HL-60 (cell line): ENCODE measurements at regions not wholly inside any gene's neighbourhood (a gene's known extent, or its start where the extent isn't known, plus 50 kb on each side); places are given as distances from the start of the nearest gene placed in this dataset.

Experiments
- DNase-seq, 2 experiments: peaks; one replicate each; pipeline ENCODE4 v3.0.0-alpha.2; 2010 to 2020; ENCODE audit warnings: low read depth in 1 of 2, low spot score in 1 of 2
- H3K27ac ChIP-seq: fragments of 250-450 bp; sonication (Bioruptor Pico); replicated peaks from 2 replicates; pipeline ENCODE4 v1.5.1; 2020; ENCODE audit warnings: mild to moderate bottlenecking, moderate library complexity
- H3K27me3 ChIP-seq: fragments of 250-450 bp; sonication (Bioruptor Pico); 2 replicates; pipeline ENCODE4 v1.5.1; 2021; ENCODE audit warnings: mild to moderate bottlenecking, moderate library complexity; ENCODE audit not compliant: insufficient read depth, poor library complexity, severe bottlenecking
- H3K4me3 ChIP-seq: replicated peaks from 2 replicates; pipeline ENCODE4 v1.5.1; 2011; ENCODE audit warnings: mild to moderate bottlenecking, control low read depth, low read length; ENCODE audit not compliant: insufficient read depth
- GABPA ChIP-seq: IDR thresholded peaks from 2 replicates; pipeline ENCODE4 v1.6.1; 2012; ENCODE audit warnings: low read depth
- POLR2AphosphoS5 ChIP-seq: IDR thresholded peaks from 2 replicates; pipeline ENCODE4 v1.6.1; 2012; ENCODE audit warnings: low read depth
- SPI1 ChIP-seq: IDR thresholded peaks from 2 replicates; pipeline ENCODE4 v1.6.1; 2012; ENCODE audit warnings: low read depth, mild to moderate bottlenecking, borderline replicate concordance
- TF ChIP-seq, protein P1 (sequence below): IDR thresholded peaks from 2 replicates; pipeline ENCODE4 v1.6.1; 2012; ENCODE audit warnings: low read depth; ENCODE audit not compliant: insufficient replicate concordance
- TF ChIP-seq, protein P2 (sequence below): IDR thresholded peaks from one replicate; pipeline ENCODE4 v1.5.1; 2011; ENCODE audit warnings: low read length, control low read depth, inconsistent platforms; ENCODE audit not compliant: insufficient read depth

DNA sequence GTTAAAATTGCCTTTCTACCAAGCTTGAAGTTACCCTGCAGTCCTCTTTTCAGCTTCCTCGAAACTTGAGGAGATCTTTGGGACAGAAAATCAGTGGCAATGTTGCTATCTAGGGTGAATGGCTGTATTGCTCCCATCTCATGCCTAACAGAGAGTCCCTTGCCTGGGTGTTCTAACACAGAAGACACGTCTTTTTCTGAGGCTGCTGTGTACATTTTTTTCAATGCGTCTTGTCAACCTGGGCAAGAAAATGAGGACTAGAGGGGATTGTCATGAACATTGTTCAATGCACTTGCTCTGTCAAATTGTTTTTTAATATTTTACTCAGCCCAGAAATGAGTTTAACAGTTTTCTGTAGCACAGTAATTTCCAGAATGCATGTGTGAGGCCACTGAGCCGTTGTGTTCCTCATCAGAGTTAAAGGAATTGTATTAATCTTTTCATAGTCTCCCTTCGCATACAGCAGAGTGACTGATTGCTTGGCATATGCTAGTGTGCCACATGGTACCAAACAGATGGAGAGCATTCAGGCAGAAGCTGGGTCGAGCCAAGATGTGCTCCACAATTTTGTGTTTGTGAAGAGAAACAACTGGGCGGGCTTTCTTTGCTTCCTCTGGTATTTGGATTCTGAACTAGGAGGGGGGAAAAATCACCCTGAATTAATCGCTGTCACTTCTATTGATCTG, 86.0 kb downstream of the CASP12 start:
- no peak for DNase-seq
- no peak overlapping the region for H3K4me3 ChIP-seq
- TF ChIP-seq, protein P1, sequence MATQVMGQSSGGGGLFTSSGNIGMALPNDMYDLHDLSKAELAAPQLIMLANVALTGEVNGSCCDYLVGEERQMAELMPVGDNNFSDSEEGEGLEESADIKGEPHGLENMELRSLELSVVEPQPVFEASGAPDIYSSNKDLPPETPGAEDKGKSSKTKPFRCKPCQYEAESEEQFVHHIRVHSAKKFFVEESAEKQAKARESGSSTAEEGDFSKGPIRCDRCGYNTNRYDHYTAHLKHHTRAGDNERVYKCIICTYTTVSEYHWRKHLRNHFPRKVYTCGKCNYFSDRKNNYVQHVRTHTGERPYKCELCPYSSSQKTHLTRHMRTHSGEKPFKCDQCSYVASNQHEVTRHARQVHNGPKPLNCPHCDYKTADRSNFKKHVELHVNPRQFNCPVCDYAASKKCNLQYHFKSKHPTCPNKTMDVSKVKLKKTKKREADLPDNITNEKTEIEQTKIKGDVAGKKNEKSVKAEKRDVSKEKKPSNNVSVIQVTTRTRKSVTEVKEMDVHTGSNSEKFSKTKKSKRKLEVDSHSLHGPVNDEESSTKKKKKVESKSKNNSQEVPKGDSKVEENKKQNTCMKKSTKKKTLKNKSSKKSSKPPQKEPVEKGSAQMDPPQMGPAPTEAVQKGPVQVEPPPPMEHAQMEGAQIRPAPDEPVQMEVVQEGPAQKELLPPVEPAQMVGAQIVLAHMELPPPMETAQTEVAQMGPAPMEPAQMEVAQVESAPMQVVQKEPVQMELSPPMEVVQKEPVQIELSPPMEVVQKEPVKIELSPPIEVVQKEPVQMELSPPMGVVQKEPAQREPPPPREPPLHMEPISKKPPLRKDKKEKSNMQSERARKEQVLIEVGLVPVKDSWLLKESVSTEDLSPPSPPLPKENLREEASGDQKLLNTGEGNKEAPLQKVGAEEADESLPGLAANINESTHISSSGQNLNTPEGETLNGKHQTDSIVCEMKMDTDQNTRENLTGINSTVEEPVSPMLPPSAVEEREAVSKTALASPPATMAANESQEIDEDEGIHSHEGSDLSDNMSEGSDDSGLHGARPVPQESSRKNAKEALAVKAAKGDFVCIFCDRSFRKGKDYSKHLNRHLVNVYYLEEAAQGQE, result no peak
- no peak for TF ChIP-seq SPI1
- TF ChIP-seq POLR2AphosphoS5, result no peak
- TF ChIP-seq GABPA, result no peak
- TF ChIP-seq, protein P2, sequence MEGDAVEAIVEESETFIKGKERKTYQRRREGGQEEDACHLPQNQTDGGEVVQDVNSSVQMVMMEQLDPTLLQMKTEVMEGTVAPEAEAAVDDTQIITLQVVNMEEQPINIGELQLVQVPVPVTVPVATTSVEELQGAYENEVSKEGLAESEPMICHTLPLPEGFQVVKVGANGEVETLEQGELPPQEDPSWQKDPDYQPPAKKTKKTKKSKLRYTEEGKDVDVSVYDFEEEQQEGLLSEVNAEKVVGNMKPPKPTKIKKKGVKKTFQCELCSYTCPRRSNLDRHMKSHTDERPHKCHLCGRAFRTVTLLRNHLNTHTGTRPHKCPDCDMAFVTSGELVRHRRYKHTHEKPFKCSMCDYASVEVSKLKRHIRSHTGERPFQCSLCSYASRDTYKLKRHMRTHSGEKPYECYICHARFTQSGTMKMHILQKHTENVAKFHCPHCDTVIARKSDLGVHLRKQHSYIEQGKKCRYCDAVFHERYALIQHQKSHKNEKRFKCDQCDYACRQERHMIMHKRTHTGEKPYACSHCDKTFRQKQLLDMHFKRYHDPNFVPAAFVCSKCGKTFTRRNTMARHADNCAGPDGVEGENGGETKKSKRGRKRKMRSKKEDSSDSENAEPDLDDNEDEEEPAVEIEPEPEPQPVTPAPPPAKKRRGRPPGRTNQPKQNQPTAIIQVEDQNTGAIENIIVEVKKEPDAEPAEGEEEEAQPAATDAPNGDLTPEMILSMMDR, result no peak
- no peaks in the 10 kb centered on the region for H3K27me3 ChIP-seq
- no peak overlapping the region for H3K27ac ChIP-seq

DNA sequence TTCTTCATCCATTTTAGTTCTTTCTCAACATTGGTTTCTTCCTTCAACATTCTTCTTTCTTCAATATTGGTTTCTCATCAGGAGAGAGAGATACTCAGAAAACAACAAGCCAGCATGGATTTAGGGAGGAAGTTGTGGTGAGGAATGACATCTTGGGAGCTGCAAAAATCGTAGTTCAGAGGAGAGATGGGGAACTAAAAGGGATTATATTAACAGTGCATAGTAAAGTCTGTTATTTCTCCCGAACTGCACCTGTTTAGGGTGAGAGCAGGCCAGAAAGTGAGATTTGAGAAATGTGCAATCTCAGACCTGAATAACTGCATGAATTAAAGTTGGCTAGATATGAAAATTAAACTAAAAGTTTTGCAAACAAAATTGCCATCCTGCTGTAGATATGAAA, 94.5 kb downstream of the CASP12 start:
- peak; percentile 3 to 12 for DNase-seq
- Histone ChIP-seq H3K27ac (no peak overlapping the region), H3K4me3 (no peak overlapping the region), H3K27me3 (no peaks in the 10 kb centered on the region)
- TF ChIP-seq SPI1 (no peak; the same call in 1 of the 2 replicates), GABPA (no peak), POLR2AphosphoS5 (no peak)
- TF ChIP-seq, protein P1, result no peak
- TF ChIP-seq, protein P2, result no peak

DNA sequence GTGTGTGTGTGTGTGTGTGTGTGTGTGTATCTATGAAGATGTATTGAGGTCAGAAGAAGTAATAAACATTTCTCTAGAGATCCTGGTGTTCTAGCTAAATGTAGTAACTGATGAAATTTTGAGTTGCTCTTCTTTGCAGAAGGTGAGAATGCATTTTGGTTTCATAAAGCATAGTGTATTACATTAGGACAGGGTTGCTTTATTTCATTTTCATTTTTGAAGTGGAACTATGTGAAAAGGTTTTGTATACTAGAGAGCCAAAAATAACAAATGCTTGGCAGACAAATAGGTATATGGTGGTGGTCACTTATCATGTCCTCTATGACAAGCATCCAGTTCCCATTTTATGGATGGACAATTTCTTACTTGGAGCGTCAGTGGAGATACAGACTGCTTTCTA, 99.0 kb downstream of the CASP12 start:
- H3K4me3 ChIP-seq, result no peak overlapping the region
- H3K27me3 ChIP-seq, result no peaks in the 10 kb centered on the region
- H3K27ac ChIP-seq, result no peak overlapping the region
- TF ChIP-seq, protein P2, result no peak
- TF ChIP-seq GABPA (no peak), SPI1 (no peak), POLR2AphosphoS5 (no peak)
- TF ChIP-seq, protein P1, result no peak
- no peak for DNase-seq
